GM12878 (cell line): ENCODE measurements at regions not wholly inside any gene's neighbourhood (a gene's known extent, or its start where the extent isn't known, plus 50 kb on each side); places are given as distances from the start of the nearest gene placed in this dataset.

Experiments
- ATAC-seq: fragments of 200-7000 bp; cut with Tn5 transposase; 3 replicates; pipeline ENCODE4 v1.9.1; 2020; ENCODE audit warnings: mild to moderate bottlenecking, moderate library complexity
- BruUV-seq: library from RNA; stranded (reverse); fragments of 400-500 nt; replicated peaks from 2 replicates; lab custom pipeline; 2021; lab: Mats Ljungman, UMichigan
- CTCF ChIA-PET: fragments of 300-600 bp; sonication (Branson Sonifier 250); formaldehyde crosslinking; extraction: SDS; loops from one replicate; lab custom pipeline; 2021; ENCODE audit warnings: inconsistent platforms; lab: Yijun Ruan, JAX
- POLR2A ChIA-PET: fragments of 350-600 bp; formaldehyde crosslinking; extraction: SDS; loops from one replicate; lab custom pipeline; 2021; ENCODE audit warnings: inconsistent platforms; lab: Charles Lee
- RAD21 ChIA-PET: fragments of 300-600 bp; sonication (Branson Sonifier 250); formaldehyde crosslinking; loops from one replicate; lab custom pipeline; 2023; ENCODE audit warnings: antibody characterized with exemption; ENCODE audit not compliant: unreplicated experiment; lab: Charles Lee
- SMC1A ChIA-PET: fragments of 300-600 bp; sonication (Branson Sonifier 250); formaldehyde crosslinking; loops from one replicate; lab custom pipeline; 2023; ENCODE audit not compliant: unreplicated experiment, uncharacterized antibody; lab: Charles Lee
- DNase-seq: peaks from one replicate; pipeline ENCODE4 v3.0.0-alpha.2; 2011; ENCODE audit warnings: low read depth, low spot score
- FAIRE-seq: peaks from 3 replicates; lab custom pipeline; 2011; peaks lifted over from hg19 to GRCh38; lab: Jason Lieb, UNC
- H2AFZ ChIP-seq: 2 replicates; pipeline ENCODE4 v1.6.0; 2011; ENCODE audit warnings: low read depth, low read length, control low read depth; ENCODE audit not compliant: control insufficient read depth
- H3K27ac ChIP-seq: 2 replicates; pipeline ENCODE4 v1.5.1; 2011; ENCODE audit warnings: control low read depth; ENCODE audit not compliant: control insufficient read depth, insufficient read depth
- H3K27me3 ChIP-seq, 2 experiments: replicated peaks in 1 of 2; 2 replicates each; pipeline versions ENCODE4 v1.6.0 to v1.6.1; 2011; ENCODE audit warnings: low read length in 1 of 2; ENCODE audit not compliant: control insufficient read depth in 2 of 2, insufficient read depth in 2 of 2
- H3K36me3 ChIP-seq, 2 experiments: 2 replicates each; pipeline ENCODE4 v1.5.1; 2011; ENCODE audit warnings: low read length in 1 of 2; ENCODE audit not compliant: control insufficient read depth in 2 of 2, insufficient read depth in 2 of 2
- H3K4me1 ChIP-seq: 2 replicates; pipeline ENCODE4 v1.6.1; 2011; ENCODE audit warnings: mild to moderate bottlenecking, low read length, moderate library complexity, mixed read lengths; ENCODE audit not compliant: control insufficient read depth, insufficient read depth
- H3K4me2 ChIP-seq: 2 replicates; pipeline ENCODE4 v1.6.0; 2011; ENCODE audit warnings: control low read depth; ENCODE audit not compliant: control insufficient read depth, insufficient read depth
- H3K4me3 ChIP-seq: fragments of 200-600 bp; sonication (generic); 2 replicates; pipeline ENCODE4 v1.5.1; 2016
- H3K79me2 ChIP-seq: 2 replicates; pipeline ENCODE4 v1.6.0; 2011; ENCODE audit warnings: low read length; ENCODE audit not compliant: control insufficient read depth, insufficient read depth
- H3K9ac ChIP-seq: 2 replicates; pipeline ENCODE4 v1.8.0; 2011; ENCODE audit warnings: low read length, control low read depth, mixed read lengths; ENCODE audit not compliant: control insufficient read depth, insufficient read depth
- H3K9me3 ChIP-seq: replicated peaks from 3 replicates; pipeline ENCODE4 v1.5.1; 2011; ENCODE audit warnings: mild to moderate bottlenecking, low read length; ENCODE audit not compliant: control insufficient read depth, insufficient read depth
- H4K20me1 ChIP-seq: 2 replicates; pipeline ENCODE4 v1.6.0; 2011; ENCODE audit not compliant: control insufficient read depth, insufficient read depth
- CEBPZ ChIP-seq: fragments of 150-350 bp; IDR thresholded peaks from 2 replicates; pipeline ENCODE4 v1.6.1; 2016; ENCODE audit warnings: low read depth, low read length
- CUX1 ChIP-seq: IDR thresholded peaks from 2 replicates; pipeline ENCODE4 v1.6.1; 2012; ENCODE audit warnings: improper control_type of control experiment, low read depth, low read length; ENCODE audit not compliant: insufficient replicate concordance
- E2F8 ChIP-seq: fragments of 450-650 bp; IDR thresholded peaks from 2 replicates; pipeline ENCODE4 v1.6.1; 2018; ENCODE audit warnings: mild to moderate bottlenecking, low read depth, moderate library complexity; ENCODE audit not compliant: partially characterized antibody
- IKZF1 ChIP-seq: fragments of 450-650 bp; conservative IDR thresholded peaks from 2 replicates; pipeline ENCODE4 v1.6.1; 2017; ENCODE audit warnings: antibody characterized with exemption, mild to moderate bottlenecking
- POLR2AphosphoS2 ChIP-seq: IDR thresholded peaks from 2 replicates; pipeline ENCODE4 v1.6.1; 2011; ENCODE audit warnings: low read depth, mild to moderate bottlenecking, low read length, improper control_type of control experiment, moderate library complexity
- POU2F2 ChIP-seq: IDR thresholded peaks from 3 replicates; pipeline ENCODE4 v1.6.1; 2011; ENCODE audit warnings: low read depth, mild to moderate bottlenecking, low read length, borderline replicate concordance
- STAT3 ChIP-seq: IDR thresholded peaks from 2 replicates; pipeline ENCODE4 v1.6.1; 2011; ENCODE audit warnings: low read depth, low read length, improper control_type of control experiment
- WGBS: methylation state at CpG from one replicate; pipeline ENCODE4 v1.1.6; 2016; ENCODE audit warnings: low lambda C conversion rate; ENCODE audit not compliant: insufficient replicate concordance, insufficient coverage; ENCODE audit errors: missing lambda C conversion rate; 5-methylcytosine and 5-hydroxymethylcytosine counted together
- in situ Hi-C: fragments of 300-500 bp; cut with MboI; formaldehyde crosslinking; loops from 9 replicates; pipeline ENCODE4 v1.14.3; 2018; ENCODE audit warnings: mixed read lengths
- intact Hi-C: fragments of 100-400 bp; cut with micrococcal nuclease; formaldehyde crosslinking; loops from one replicate; pipeline ENCODE4 v1.14.2; 2022; ENCODE audit not compliant: unreplicated experiment

- FAIRE-seq (no peak), DNase-seq (no peak), ATAC-seq (no peak)
- Histone ChIP-seq H3K36me3 (no peaks in the 10 kb centered on the region), H3K4me1 (no peaks in the 10 kb centered on the region), H3K79me2 (no peaks in the 10 kb centered on the region), H3K9ac (no peak overlapping the region), H2AFZ (no peak overlapping the region), H4K20me1 (no peaks in the 10 kb centered on the region), H3K27ac (no peak overlapping the region), H3K4me2 (no peak overlapping the region), H3K27me3 (no peaks in the 10 kb centered on the region), H3K9me3 (no peaks in the 10 kb centered on the region; the same call in 2 of the 3 replicates), H3K4me3 (no peak overlapping the region)
- ChIA-PET SMC1A (no interaction called here), RAD21 (no interaction called here), CTCF (no interaction called here), POLR2A (no interaction called here)
- intact Hi-C loops (no loop called here), in situ Hi-C loops (no loop called here)
- no TSS peak for BruUV-seq
- WGBS, result 83% methylated on average over 37 of the region's 39 CpGs
- TF ChIP-seq POLR2AphosphoS2 (no peak), E2F8 (no peak), CEBPZ (no peak), STAT3 (no peak), POU2F2 (no peak), IKZF1 (no peak), CUX1 (no peak)
These were observed 159.2 kb upstream of the ALG10B start for GRCh38 chr12:38157274-38157932.
